ENCODE measurements at regions not wholly inside any gene's neighbourhood (a gene's known extent, or its start where the extent isn't known, plus 50 kb on each side); places are given as distances from the start of the nearest gene placed in this dataset.

DNA sequence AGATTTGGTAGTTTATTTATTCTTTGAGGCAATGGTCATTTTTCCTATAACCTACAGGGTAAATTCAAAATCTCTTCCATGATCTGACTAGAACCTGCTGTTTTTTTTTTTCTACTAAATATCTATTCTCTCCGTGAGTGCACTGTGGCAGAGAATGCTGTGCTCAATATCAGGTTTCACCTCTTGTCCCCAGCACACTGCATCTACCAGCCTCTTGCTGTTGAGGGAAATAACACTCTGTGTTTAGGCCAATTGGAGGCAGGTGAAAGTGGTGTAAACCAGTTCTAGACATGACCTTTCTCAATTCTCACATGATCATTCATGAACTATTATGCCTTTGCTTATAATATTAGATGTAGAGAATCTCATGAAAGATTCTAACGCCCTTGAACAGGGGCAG, 2365.9 kb downstream of the MAT2B start:
- ChIA-PET POLR2A (ENCODE audit: partially characterized antibody) (no interaction called here), CTCF (ENCODE audit: partially characterized antibody) (no interaction called here)
- DNase-seq: no peak
- intact Hi-C loops (cut with micrococcal nuclease): no loop called here
- Histone ChIP-seq H3K36me3 (ENCODE audit: insufficient read depth, low read length) (no peaks in the 10 kb centered on the region), H3K4me1 (ENCODE audit: insufficient read depth, low read length) (no peaks in the 10 kb centered on the region), H3K27me3 (ENCODE audit: insufficient read depth, low read length) (no peaks in the 10 kb centered on the region), H3K27ac (ENCODE audit: low read depth, low read length) (no peak overlapping the region), H3K4me3 (ENCODE audit: low read length in 2 of 2) (no peak overlapping the region), H3K9me3 (ENCODE audit: control insufficient read depth in 1 of 2, low read length in 2 of 2) (no peaks in the 10 kb centered on the region)
- Mint-ChIP-seq H3K36me3 (no peaks in the 10 kb centered on the region), H3K4me3 (no peak overlapping the region), H3K27me3 (no peaks in the 10 kb centered on the region), H3K4me1 (no peaks in the 10 kb centered on the region), H3K9me3 (peaks cover 0 to 15% (median 5%) of the 10 kb centered on the region in 8 donors), H3K27ac (no peak overlapping the region)

DNA sequence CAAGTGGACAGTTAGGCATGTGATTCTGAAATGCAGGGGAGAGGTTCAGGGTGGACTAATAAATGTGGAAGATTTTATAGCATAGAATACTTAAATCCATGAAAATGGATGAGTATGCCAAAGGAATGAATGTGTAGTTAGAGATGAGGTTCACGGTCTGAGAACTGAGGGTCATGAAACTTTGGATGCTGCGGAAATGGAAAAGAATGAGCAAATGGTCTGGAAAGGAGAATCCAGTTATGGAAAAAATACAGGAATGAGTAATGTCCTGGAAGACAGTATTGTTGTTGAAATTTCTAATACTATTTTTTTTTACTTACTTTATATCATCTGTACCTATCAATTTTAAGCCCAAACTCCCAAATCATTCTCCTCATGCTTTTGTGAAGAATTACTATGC, 2369.4 kb downstream of the MAT2B start:
- DNase-seq: no peak
- Mint-ChIP-seq H3K4me1 (no peaks in the 10 kb centered on the region), H3K9me3 (peaks cover 4 to 29% (median 16%) of the 10 kb centered on the region in 8 donors), H3K27ac (no peak overlapping the region), H3K4me3 (no peak overlapping the region), H3K36me3 (no peaks in the 10 kb centered on the region), H3K27me3 (no peaks in the 10 kb centered on the region)
- no peaks in the 10 kb centered on the region for H3K9me3 ChIP-seq (ENCODE audit: control insufficient read depth in 1 of 2, low read length in 2 of 2)
- POLR2A ChIA-PET (ENCODE audit: partially characterized antibody): no interaction called here
- no peaks in the 10 kb centered on the region for H3K36me3 ChIP-seq (ENCODE audit: insufficient read depth, low read length)
- intact Hi-C loops (cut with micrococcal nuclease): no loop called here
- H3K4me3 ChIP-seq (ENCODE audit: low read length in 2 of 2): no peak overlapping the region
- no peak overlapping the region for H3K27ac ChIP-seq (ENCODE audit: low read depth, low read length)
- no peaks in the 10 kb centered on the region for H3K27me3 ChIP-seq (ENCODE audit: insufficient read depth, low read length)
- H3K4me1 ChIP-seq (ENCODE audit: insufficient read depth, low read length): no peaks in the 10 kb centered on the region
- CTCF ChIA-PET (ENCODE audit: partially characterized antibody): no interaction called here

DNA sequence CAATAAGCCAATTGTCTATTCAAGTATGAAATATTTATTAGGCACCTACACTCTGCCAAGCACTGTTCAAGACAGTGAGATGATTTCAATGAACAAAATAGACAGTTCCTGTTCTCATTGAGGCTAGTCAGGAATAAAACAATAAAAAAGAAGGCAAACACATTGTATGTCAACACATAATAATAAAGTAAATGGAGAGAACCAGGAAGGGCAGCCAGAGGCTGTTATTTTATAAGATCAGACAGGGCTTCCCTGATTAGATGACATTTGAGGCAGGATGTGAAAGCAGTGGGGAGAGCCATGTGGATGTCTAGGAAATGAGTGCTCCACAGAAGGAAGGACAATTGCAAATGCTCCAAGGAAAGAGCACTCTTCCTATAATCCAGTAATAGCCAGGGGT, 2371.1 kb downstream of the MAT2B start:
- Mint-ChIP-seq H3K4me1 (no peaks in the 10 kb centered on the region), H3K4me3 (no peak overlapping the region)
- intact Hi-C loops (cut with micrococcal nuclease): no loop called here

DNA sequence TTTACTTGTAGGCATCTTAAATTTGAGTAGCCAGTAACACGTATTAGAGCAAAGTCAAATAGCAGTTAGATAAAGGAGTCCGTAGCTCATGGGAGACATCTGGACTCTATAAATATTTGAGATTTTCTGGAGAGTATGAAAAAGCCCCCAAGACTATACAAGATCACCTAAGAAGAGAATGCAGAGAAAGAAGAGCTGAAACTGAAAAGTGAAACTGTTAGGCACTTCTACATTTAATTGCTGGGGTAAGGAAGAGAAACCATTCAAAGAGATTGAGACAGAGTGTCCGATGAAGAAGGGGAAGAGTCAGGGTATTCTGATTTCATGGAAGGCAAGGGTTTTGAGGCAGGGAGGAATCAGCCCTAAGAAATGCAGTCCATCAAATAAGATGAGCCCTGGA, 2372.1 kb downstream of the MAT2B start:
- peaks cover 0 to 2% of the 10 kb centered on the region in 2 donors for H3K36me3 Mint-ChIP-seq
- H3K4me1 Mint-ChIP-seq: no peaks in the 10 kb centered on the region
- no peak overlapping the region for H3K27ac ChIP-seq (ENCODE audit: low read depth, low read length)
- no peak overlapping the region for H3K27ac Mint-ChIP-seq
- H3K4me1 ChIP-seq (ENCODE audit: insufficient read depth, low read length): no peaks in the 10 kb centered on the region
- ChIA-PET CTCF (ENCODE audit: partially characterized antibody) (no interaction called here), POLR2A (ENCODE audit: partially characterized antibody) (no interaction called here)
- H3K4me3 ChIP-seq (ENCODE audit: low read length in 2 of 2): no peak overlapping the region
- no peaks in the 10 kb centered on the region for H3K9me3 ChIP-seq (ENCODE audit: control insufficient read depth in 1 of 2, low read length in 2 of 2)
- no peak for DNase-seq
- no peak overlapping the region for H3K4me3 Mint-ChIP-seq
- H3K9me3 Mint-ChIP-seq: peaks cover 5 to 29% (median 16%) of the 10 kb centered on the region in 8 donors
- intact Hi-C loops (cut with micrococcal nuclease): no loop called here
- H3K36me3 ChIP-seq (ENCODE audit: insufficient read depth, low read length): no peaks in the 10 kb centered on the region
- no peaks in the 10 kb centered on the region for H3K27me3 Mint-ChIP-seq
- H3K27me3 ChIP-seq (ENCODE audit: insufficient read depth, low read length): no peaks in the 10 kb centered on the region

More for the DNA sequence above, 2371.1 kb downstream of the MAT2B start:
- POLR2A ChIA-PET (ENCODE audit: partially characterized antibody): no interaction called here
- Histone ChIP-seq H3K9me3 (ENCODE audit: control insufficient read depth in 1 of 2, low read length in 2 of 2) (no peaks in the 10 kb centered on the region), H3K4me3 (ENCODE audit: low read length in 2 of 2) (no peak overlapping the region), H3K27me3 (ENCODE audit: insufficient read depth, low read length) (no peaks in the 10 kb centered on the region), H3K4me1 (ENCODE audit: insufficient read depth, low read length) (no peaks in the 10 kb centered on the region), H3K36me3 (ENCODE audit: insufficient read depth, low read length) (no peaks in the 10 kb centered on the region), H3K27ac (ENCODE audit: low read depth, low read length) (no peak overlapping the region)
- Mint-ChIP-seq H3K27ac (no peak overlapping the region), H3K9me3 (peaks cover 5 to 31% (median 15%) of the 10 kb centered on the region in 8 donors), H3K27me3 (no peaks in the 10 kb centered on the region), H3K36me3 (no peaks in the 10 kb centered on the region)
- CTCF ChIA-PET (ENCODE audit: partially characterized antibody): no interaction called here
- DNase-seq: no peak

DNA sequence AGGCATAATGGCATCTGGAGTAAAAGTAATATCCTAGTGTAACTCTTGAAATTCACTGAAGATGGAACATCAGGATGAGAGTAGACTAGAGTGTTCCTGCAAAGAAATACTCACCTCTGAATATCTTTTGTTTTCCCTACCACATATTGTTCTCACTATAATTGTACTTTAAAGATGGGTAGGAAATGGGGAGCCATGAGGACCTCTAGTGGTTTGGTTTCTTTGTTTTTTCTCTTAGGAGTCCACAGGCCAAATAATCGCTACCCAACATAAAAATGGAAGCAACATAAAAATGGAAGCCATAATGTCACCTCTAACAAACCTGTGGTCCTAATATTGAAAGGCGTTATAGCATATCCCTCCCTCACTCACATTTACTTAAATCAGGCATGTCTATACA, 2375.8 kb downstream of the MAT2B start:
- H3K27me3 ChIP-seq (ENCODE audit: insufficient read depth, low read length): no peaks in the 10 kb centered on the region
- Mint-ChIP-seq H3K27ac (no peak overlapping the region), H3K9me3 (peaks cover 5 to 38% (median 16%) of the 10 kb centered on the region in 8 donors), H3K36me3 (peaks cover 0 to 2% of the 10 kb centered on the region in 2 donors), H3K27me3 (no peaks in the 10 kb centered on the region), H3K4me1 (no peaks in the 10 kb centered on the region), H3K4me3 (no peak overlapping the region)
- no peak for DNase-seq
- ChIA-PET CTCF (ENCODE audit: partially characterized antibody) (no interaction called here), POLR2A (ENCODE audit: partially characterized antibody) (no interaction called here)
- H3K4me1 ChIP-seq (ENCODE audit: insufficient read depth, low read length): no peaks in the 10 kb centered on the region
- no peaks in the 10 kb centered on the region for H3K36me3 ChIP-seq (ENCODE audit: insufficient read depth, low read length)
- H3K9me3 ChIP-seq (ENCODE audit: control insufficient read depth in 1 of 2, low read length in 2 of 2): peaks cover 0 to 5% of the 10 kb centered on the region in 2 donors
- intact Hi-C loops (cut with micrococcal nuclease): no loop called here
- H3K27ac ChIP-seq (ENCODE audit: low read depth, low read length): no peak overlapping the region
- no peak overlapping the region for H3K4me3 ChIP-seq (ENCODE audit: low read length in 2 of 2)

DNA sequence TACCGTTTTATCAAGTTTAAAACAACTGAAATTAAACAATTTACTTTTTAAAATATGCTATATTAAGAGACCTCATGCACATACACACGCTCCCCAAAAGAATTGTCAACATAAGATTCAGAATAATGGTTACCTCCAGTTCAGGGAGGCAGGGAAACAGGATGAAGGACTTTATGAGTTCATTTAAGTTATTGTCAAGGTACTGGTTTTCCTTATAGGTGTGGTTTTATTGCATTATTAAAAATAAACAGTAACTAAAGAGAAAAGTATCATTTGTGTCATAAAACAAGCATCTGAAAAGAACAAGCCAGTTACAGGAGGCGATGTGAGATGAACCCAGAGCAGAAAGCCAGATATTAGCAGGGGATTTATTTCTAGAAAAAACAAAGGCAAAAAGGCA, 2376.7 kb downstream of the MAT2B start:
- ChIA-PET POLR2A (ENCODE audit: partially characterized antibody) (no interaction called here), CTCF (ENCODE audit: partially characterized antibody) (no interaction called here)
- Histone ChIP-seq H3K27me3 (ENCODE audit: insufficient read depth, low read length) (no peaks in the 10 kb centered on the region), H3K36me3 (ENCODE audit: insufficient read depth, low read length) (no peaks in the 10 kb centered on the region), H3K4me3 (ENCODE audit: low read length in 2 of 2) (no peak overlapping the region), H3K27ac (ENCODE audit: low read depth, low read length) (no peak overlapping the region), H3K9me3 (ENCODE audit: control insufficient read depth in 1 of 2, low read length in 2 of 2) (peaks cover 0 to 5% of the 10 kb centered on the region in 2 donors), H3K4me1 (ENCODE audit: insufficient read depth, low read length) (no peaks in the 10 kb centered on the region)
- intact Hi-C loops (cut with micrococcal nuclease): no loop called here
- no peak for DNase-seq
- H3K9me3 Mint-ChIP-seq: peaks cover 3 to 37% (median 16%) of the 10 kb centered on the region in 8 donors
- no peaks in the 10 kb centered on the region for H3K27me3 Mint-ChIP-seq
- H3K27ac Mint-ChIP-seq: no peak overlapping the region
- no peaks in the 10 kb centered on the region for H3K4me1 Mint-ChIP-seq
- H3K36me3 Mint-ChIP-seq: peaks cover 0 to 2% of the 10 kb centered on the region in 2 donors
- no peak overlapping the region for H3K4me3 Mint-ChIP-seq

DNA sequence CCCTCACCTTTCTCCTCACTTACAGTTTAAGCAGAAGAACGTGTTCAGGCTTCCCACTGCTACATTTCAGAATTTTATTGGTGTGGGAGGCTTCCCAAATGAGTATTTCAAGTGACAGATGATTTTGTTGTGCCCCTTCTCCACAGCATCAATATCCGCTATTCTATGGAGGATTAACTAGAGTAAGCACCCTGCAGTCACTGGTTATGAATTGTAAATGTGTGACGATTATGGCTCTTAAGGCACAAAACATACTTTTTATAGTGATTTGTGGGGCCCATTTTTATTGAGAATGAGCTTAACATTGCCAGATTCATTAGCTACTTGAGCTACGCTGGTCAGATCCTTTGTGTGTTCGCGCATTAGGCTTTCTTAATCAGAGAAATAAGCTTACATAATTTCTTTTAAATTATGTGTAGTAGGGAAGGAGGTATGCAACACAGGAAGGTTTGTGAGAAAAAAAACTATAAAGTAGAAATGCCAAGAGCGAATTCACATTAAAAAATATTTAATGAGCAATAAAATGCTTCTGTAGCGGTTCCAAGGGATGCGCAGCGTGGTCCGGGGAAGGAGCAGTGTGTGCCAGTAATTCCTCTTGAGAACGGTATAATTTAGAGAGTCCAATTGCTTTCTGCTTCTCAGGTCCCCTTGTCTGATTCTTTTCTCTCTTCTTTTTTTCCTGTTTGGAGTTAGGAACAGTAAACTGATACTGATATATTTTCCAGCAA, 2380.4 kb downstream of the MAT2B start:
- Mint-ChIP-seq H3K36me3 (peaks cover 0 to 2% of the 10 kb centered on the region in 2 donors), H3K9me3 (peaks cover 2 to 27% (median 8%) of the 10 kb centered on the region in 8 donors), H3K27ac (no peak overlapping the region), H3K27me3 (no peaks in the 10 kb centered on the region), H3K4me1 (no peaks in the 10 kb centered on the region), H3K4me3 (no peak overlapping the region)
- no peaks in the 10 kb centered on the region for H3K4me1 ChIP-seq (ENCODE audit: insufficient read depth, low read length)
- DNase-seq: no peak
- H3K27ac ChIP-seq (ENCODE audit: low read depth, low read length): no peak overlapping the region
- POLR2A ChIA-PET (ENCODE audit: partially characterized antibody): no interaction called here
- no peaks in the 10 kb centered on the region for H3K27me3 ChIP-seq (ENCODE audit: insufficient read depth, low read length)
- H3K36me3 ChIP-seq (ENCODE audit: insufficient read depth, low read length): no peaks in the 10 kb centered on the region
- CTCF ChIA-PET (ENCODE audit: partially characterized antibody): no interaction called here
- no peak overlapping the region for H3K4me3 ChIP-seq (ENCODE audit: low read length in 2 of 2)
- intact Hi-C loops (cut with micrococcal nuclease): no loop called here
- H3K9me3 ChIP-seq (ENCODE audit: control insufficient read depth in 1 of 2, low read length in 2 of 2): peaks cover 0 to 5% of the 10 kb centered on the region in 2 donors

Measured in CD4-positive, alpha-beta memory T cell (primary cell).